Heart right ventricle (tissue), 16 donors: ENCODE measurements at regions not wholly inside any gene's neighbourhood (a gene's known extent, or its start where the extent isn't known, plus 50 kb on each side); places are given as distances from the start of the nearest gene placed in this dataset.

Experiments used
- ATAC-seq, 8 donors: fragments of 200-7000 bp; cut with Tn5 transposase; one replicate each; pipeline ENCODE4 v1.9.1; 2020; ENCODE audit warnings: mild to moderate bottlenecking in 8 of 8, moderate library complexity in 8 of 8, moderate number of reproducible peaks in 1 of 8
- DNase-seq, 2 donors: peaks; one replicate each; pipeline ENCODE4 v3.0.0-alpha.2; 2020
- H3K27ac ChIP-seq, 10 donors: fragments of 200-600 bp; sonication (generic) in 2 of 10; one replicate each; pipeline versions ENCODE4 v1.5.0 to v1.8.0; 2020 to 2022; ENCODE audit warnings: mild to moderate bottlenecking in 3 of 10
- H3K27me3 ChIP-seq, 7 donors: fragments of 200-600 bp; one replicate each; pipeline ENCODE4 v1.8.0; 2021 to 2022; ENCODE audit warnings: mild to moderate bottlenecking in 2 of 7
- H3K36me3 ChIP-seq, 9 donors: fragments of 200-600 bp; sonication (generic) in 1 of 9; one replicate each; pipeline versions ENCODE4 v1.5.0 to v1.8.0; 2020 to 2022; ENCODE audit warnings: mild to moderate bottlenecking in 2 of 9
- H3K4me1 ChIP-seq, 9 donors: fragments of 200-600 bp; sonication (generic) in 1 of 9; one replicate each; pipeline versions ENCODE4 v1.5.0 to v1.8.0; 2020 to 2022; ENCODE audit warnings: mild to moderate bottlenecking in 4 of 9
- H3K4me3 ChIP-seq, 10 donors: fragments of 200-600 bp; sonication (generic) in 2 of 10; one replicate each; pipeline versions ENCODE4 v1.5.0 to v1.8.0; 2020 to 2022; ENCODE audit warnings: mild to moderate bottlenecking in 7 of 10, moderate library complexity in 2 of 10
- H3K9me3 ChIP-seq, 11 donors: fragments of 200-600 bp in 10 of 11; sonication (generic) in 2 of 11; one replicate each; pipeline versions ENCODE4 v1.5.0 to v1.8.0; 2013 to 2022; ENCODE audit warnings: mild to moderate bottlenecking in 2 of 11, control low read depth in 1 of 11, moderate library complexity in 1 of 11
- WGBS, 2 donors: extraction: QIAGEN DNeasy Blood & Tissue Kit; methylation state at CpG; one replicate each; pipeline ENCODE4 v1.1.7; 2013; ENCODE audit warnings: inconsistent platforms in 1 of 2; 5-methylcytosine and 5-hydroxymethylcytosine counted together
- intact Hi-C, 10 donors: fragments of 100-400 bp; cut with DNase I; formaldehyde crosslinking; loops; one replicate each; pipeline versions ENCODE4 v1.11.1 to v1.14.2; 2022
- TF ChIP-seq, protein P1 (sequence below), 9 donors: fragments of 200-600 bp; sonication (generic) in 2 of 9; IDR thresholded peaks; one replicate each; pipeline versions ENCODE4 v1.5.0 to v1.8.0; 2021 to 2022; ENCODE audit warnings: antibody characterized with exemption in 9 of 9, mild to moderate bottlenecking in 5 of 9, moderate library complexity in 1 of 9
- donor health status: Arrhythmogenic right ventricular cardiomyopathy.
- donor health status: ischemic (EF 13 %, LVEDD 7.1; RV severe dilation, severe dysfunction).
- donor health status: healthy with polysubstance abuse.
- donor health status: DM: no; HTN: yes; CAD: no.
- donor health status: DM: no; HTN: no; CAD: no.
- donor health status: ischemic (EF 25% LVEDD 6.9; RV normal size, moderate dysfunction).
- donor health status: ischemic (EF 25% LVEDD 5.7; RV mildly dilated, moderate dysfunction).
- donor health status: healthy.
- donor health status: DM: yes; HTN: yes; CAD: no.
- donor health status: Ischemic cardiomyopathy.
- donor health status: ischemic (EF 35%, LVEDD 5.7; RV mildly dilated, moderate dysfunction).
- donor health status: nonischemic (EF 11% LVEDD 7.7; RV severe dilation, severe dysfunction).
- donor health status: DM: yes; HTN: yes; CAD: no.
- donor health status: PGD.
- donor health status: ischemic (EF 29% LVEDD 5.4; RV normal size, mild dysfunction).
- donor health status: nonischemic (EF 23%, LVEDD 6.1; RV moderate dilation, normal function).

DNA sequence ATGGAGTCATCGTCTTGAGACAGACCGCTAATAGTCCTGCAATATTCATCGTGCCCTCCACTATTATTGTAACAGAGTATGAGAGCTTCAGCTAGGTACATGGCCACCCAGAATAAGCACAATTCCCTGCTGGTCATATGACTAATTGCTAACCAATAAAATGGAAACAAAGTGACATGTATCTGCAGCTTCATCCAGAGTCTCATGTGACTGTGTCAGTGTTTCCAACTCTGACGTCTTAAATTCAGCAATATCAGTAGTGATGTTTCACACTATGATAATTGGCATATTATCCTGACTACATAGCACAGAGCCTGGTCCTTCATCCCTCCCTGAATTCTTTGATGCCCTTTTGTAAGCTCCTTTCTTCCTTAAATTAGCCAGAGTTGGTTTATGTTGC is 167.4 kb downstream of the RPS29 start:
- no peak for ATAC-seq
- Histone ChIP-seq H3K4me3 (no peak overlapping the region), H3K27me3 (peaks cover 0 to 16% (median 0%) of the 10 kb centered on the region in 7 donors), H3K27ac (no peak overlapping the region), H3K36me3 (no peaks in the 10 kb centered on the region), H3K9me3 (peaks cover 0 to 4% (median 0%) of the 10 kb centered on the region in 11 donors), H3K4me1 (no peaks in the 10 kb centered on the region)
- TF ChIP-seq, protein P1, sequence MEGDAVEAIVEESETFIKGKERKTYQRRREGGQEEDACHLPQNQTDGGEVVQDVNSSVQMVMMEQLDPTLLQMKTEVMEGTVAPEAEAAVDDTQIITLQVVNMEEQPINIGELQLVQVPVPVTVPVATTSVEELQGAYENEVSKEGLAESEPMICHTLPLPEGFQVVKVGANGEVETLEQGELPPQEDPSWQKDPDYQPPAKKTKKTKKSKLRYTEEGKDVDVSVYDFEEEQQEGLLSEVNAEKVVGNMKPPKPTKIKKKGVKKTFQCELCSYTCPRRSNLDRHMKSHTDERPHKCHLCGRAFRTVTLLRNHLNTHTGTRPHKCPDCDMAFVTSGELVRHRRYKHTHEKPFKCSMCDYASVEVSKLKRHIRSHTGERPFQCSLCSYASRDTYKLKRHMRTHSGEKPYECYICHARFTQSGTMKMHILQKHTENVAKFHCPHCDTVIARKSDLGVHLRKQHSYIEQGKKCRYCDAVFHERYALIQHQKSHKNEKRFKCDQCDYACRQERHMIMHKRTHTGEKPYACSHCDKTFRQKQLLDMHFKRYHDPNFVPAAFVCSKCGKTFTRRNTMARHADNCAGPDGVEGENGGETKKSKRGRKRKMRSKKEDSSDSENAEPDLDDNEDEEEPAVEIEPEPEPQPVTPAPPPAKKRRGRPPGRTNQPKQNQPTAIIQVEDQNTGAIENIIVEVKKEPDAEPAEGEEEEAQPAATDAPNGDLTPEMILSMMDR (IDR thresholded peaks at IDR 0.05) = no peak
- 76 to 77% methylated on average over 4 of the region's 4 CpGs for WGBS, 2 donors
- intact Hi-C loops = no loop called here
- no peak for DNase-seq

DNA sequence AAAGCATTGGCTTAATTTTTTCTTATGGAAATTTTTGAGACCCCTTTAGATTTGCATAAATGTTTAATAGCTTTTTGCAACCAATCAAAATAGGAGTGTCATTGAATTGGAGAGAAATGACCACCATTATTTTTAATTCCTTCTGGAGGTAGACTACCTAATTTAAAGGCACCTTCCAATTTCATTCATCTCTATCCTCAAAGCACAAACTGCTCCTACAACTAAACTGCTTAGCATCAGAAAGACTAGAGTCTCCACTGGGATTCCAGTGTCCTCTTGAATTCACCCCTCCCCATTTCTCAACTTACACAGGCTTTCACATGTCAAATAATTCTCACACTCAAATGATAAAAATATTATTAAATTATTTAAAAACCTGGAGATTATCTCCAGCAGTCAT is 168.4 kb downstream of the RPS29 start:
- no peak for DNase-seq
- TF ChIP-seq, protein P1 (IDR thresholded peaks at IDR 0.05) = no peak
- intact Hi-C loops = no loop called here

DNA sequence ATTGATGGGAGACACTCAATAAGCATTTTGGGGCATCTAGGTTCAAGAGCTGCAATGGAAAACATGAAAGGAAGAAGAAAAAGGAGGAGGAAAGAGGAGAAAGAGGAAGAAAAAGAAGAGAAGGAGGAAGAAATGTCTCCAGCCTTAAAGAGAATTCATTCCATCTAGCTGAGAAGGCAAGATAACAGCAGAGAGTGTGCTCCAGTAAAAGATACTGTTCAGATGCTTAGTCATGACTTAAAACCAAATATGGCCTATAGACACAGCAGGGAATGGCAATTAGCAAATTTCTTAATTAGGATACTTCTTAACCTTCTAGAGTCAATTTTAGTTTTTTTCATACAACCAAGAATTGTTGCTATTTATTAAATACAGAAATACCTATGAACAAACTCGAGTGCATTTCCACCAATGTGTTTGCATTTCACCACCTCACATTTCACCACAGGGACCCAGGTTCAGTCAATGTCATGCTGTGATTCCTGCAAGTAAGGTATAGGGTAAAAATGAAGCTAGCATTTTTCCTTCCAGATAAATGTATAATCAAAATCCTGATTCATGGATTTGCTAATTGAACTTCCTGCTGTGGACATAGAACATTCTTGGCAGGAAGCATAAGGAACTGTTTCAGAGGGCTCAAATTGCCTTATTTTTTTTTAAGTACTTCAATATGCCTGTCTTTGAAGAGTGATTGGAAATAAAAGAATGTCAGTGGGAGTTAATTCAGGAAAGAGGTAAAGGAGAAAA is 177.8 kb downstream of the RPS29 start:
- WGBS, 2 donors = 75 to 76% methylated on average over 1 of the region's 1 CpG
- intact Hi-C loops = no loop called here
- DNase-seq = no peak
- Histone ChIP-seq H3K4me1 (no peaks in the 10 kb centered on the region), H3K9me3 (no peaks in the 10 kb centered on the region), H3K27me3 (peaks cover 0 to 10% (median 0%) of the 10 kb centered on the region in 7 donors), H3K36me3 (no peaks in the 10 kb centered on the region), H3K4me3 (no peak overlapping the region), H3K27ac (no peak overlapping the region)
- ATAC-seq = no peak
- TF ChIP-seq, protein P1 (IDR thresholded peaks at IDR 0.05) = no peak

More for the DNA sequence above, 168.4 kb downstream of the RPS29 start:
- Histone ChIP-seq H3K27me3 (peaks cover 0 to 16% (median 0%) of the 10 kb centered on the region in 7 donors), H3K36me3 (no peaks in the 10 kb centered on the region), H3K4me3 (no peak overlapping the region), H3K27ac (no peak overlapping the region), H3K4me1 (no peaks in the 10 kb centered on the region), H3K9me3 (peaks cover 0 to 4% (median 0%) of the 10 kb centered on the region in 11 donors)
- no peak for ATAC-seq

DNA sequence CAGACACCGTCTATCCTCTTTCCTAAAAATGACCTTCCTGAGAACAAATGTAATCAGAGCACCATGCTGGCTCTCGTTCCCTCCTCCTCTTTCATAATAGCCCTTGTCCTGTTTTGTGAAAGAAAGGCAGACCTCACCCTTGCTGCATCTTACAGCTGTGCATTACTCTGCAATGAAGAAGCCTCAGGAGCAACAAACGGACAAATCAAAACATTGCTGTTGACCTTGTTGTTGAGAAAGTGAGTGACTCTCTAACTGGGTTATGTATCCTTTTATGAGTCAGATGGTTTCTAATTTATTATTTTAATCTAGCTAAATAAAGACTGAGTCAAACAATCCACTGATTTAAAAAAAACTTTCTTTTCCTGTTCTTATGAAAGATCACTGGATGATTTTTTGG is 180.9 kb downstream of the RPS29 start:
- H3K27me3 ChIP-seq = peaks cover 0 to 10% (median 0%) of the 10 kb centered on the region in 7 donors
- H3K4me3 ChIP-seq = no peak overlapping the region
- H3K4me1 ChIP-seq = no peaks in the 10 kb centered on the region
- no peak for ATAC-seq
- 44 to 52% methylated on average over 3 of the region's 3 CpGs for WGBS, 2 donors
- H3K9me3 ChIP-seq = no peaks in the 10 kb centered on the region
- H3K36me3 ChIP-seq = no peaks in the 10 kb centered on the region
- intact Hi-C loops = no loop called here
- TF ChIP-seq, protein P1 (IDR thresholded peaks at IDR 0.05) = no peak
- DNase-seq = no peak
- no peak overlapping the region for H3K27ac ChIP-seq
